Smooth muscle cell (in vitro differentiated cells): ENCODE measurements at regions not wholly inside any gene's neighbourhood (a gene's known extent, or its start where the extent isn't known, plus 50 kb on each side); places are given as distances from the start of the nearest gene placed in this dataset.
A peak's percentile ranks its signal among the peaks of the same experiment; 100 is the strongest.

Experiments
- DNase-seq: peaks from one replicate; lab custom pipeline; 2025; ENCODE audit not compliant: unreplicated experiment; lab: John Stamatoyannopoulos, UW
- H2AFZ ChIP-seq: fragments of 200-600 bp; sonication (generic); 2 replicates; pipeline ENCODE4 v1.6.0; 2016; ENCODE audit warnings: antibody characterized with exemption, low read depth, mild to moderate bottlenecking
- H3F3A ChIP-seq: fragments of 200-600 bp; sonication (generic); 2 replicates; pipeline ENCODE4 v1.6.0; 2017; ENCODE audit warnings: antibody characterized with exemption, low read depth
- H3K27ac ChIP-seq: fragments of 200-600 bp; sonication (generic); 2 replicates; pipeline ENCODE4 v1.5.1; 2016; ENCODE audit warnings: low read depth, mild to moderate bottlenecking
- H3K27me3 ChIP-seq: fragments of 200-600 bp; sonication (generic); 2 replicates; pipeline ENCODE4 v1.6.1; 2016; ENCODE audit warnings: low read depth, mild to moderate bottlenecking
- H3K36me3 ChIP-seq: fragments of 200-600 bp; sonication (generic); 2 replicates; pipeline ENCODE4 v1.5.1; 2016; ENCODE audit warnings: low read depth
- H3K4me1 ChIP-seq: fragments of 200-600 bp; sonication (generic); 2 replicates; pipeline ENCODE4 v1.5.1; 2016; ENCODE audit warnings: low read depth
- H3K4me2 ChIP-seq: fragments of 200-600 bp; sonication (generic); 2 replicates; pipeline ENCODE4 v1.6.0; 2016; ENCODE audit warnings: mild to moderate bottlenecking
- H3K4me3 ChIP-seq: fragments of 200-600 bp; sonication (generic); 2 replicates; pipeline ENCODE4 v1.5.1; 2016; ENCODE audit warnings: mild to moderate bottlenecking
- H3K79me2 ChIP-seq: fragments of 200-600 bp; sonication (generic); 2 replicates; pipeline ENCODE4 v1.6.0; 2016; ENCODE audit warnings: low read depth, mild to moderate bottlenecking
- H3K9ac ChIP-seq: fragments of 200-600 bp; sonication (generic); 2 replicates; pipeline ENCODE4 v1.6.0; 2016; ENCODE audit warnings: low read depth
- H3K9me3 ChIP-seq: fragments of 200-600 bp; sonication (generic); replicated peaks from 2 replicates; pipeline ENCODE4 v1.5.1; 2016; ENCODE audit warnings: low read depth
- H4K20me1 ChIP-seq: fragments of 200-600 bp; sonication (generic); 2 replicates; pipeline ENCODE4 v1.6.0; 2016; ENCODE audit warnings: low read depth
- CTCF ChIP-seq: fragments of 200-600 bp; sonication (generic); IDR thresholded peaks from 2 replicates; pipeline ENCODE4 v1.5.1; 2017; ENCODE audit warnings: borderline replicate concordance, mild to moderate bottlenecking, antibody characterized with exemption; ENCODE audit not compliant: insufficient read depth, poor library complexity, severe bottlenecking
- WGBS: methylation state at CpG from one replicate; pipeline ENCODE4 v1.1.7; 2016; ENCODE audit warnings: low lambda C conversion rate; 5-methylcytosine and 5-hydroxymethylcytosine counted together

- Histone ChIP-seq H3K4me3 (peak overlapping the region; percentile 29), H2AFZ (no peak overlapping the region), H4K20me1 (peaks cover 28% of the 10 kb centered on the region), H3F3A (peaks cover 29% of the 10 kb centered on the region), H3K27me3 (no peaks in the 10 kb centered on the region), H3K9ac (peak overlapping the region; percentile 92), H3K36me3 (no peaks in the 10 kb centered on the region), H3K27ac (peak overlapping the region; percentile 98), H3K4me2 (peak overlapping the region; percentile 93), H3K9me3 (no peaks in the 10 kb centered on the region), H3K79me2 (peaks cover 38% of the 10 kb centered on the region), H3K4me1 (peaks cover 14% of the 10 kb centered on the region)
- DNase-seq: no peak
- no peak for TF ChIP-seq CTCF
- WGBS: 76% methylated on average over 28 of the region's 35 CpGs
These were observed 181.1 kb downstream of the SEC14L1 start for GRCh38 chr17:77321649-77322513.

GRCh38 chr17:77322514-77323412 lies 182.0 kb downstream of the SEC14L1 start:
- Histone ChIP-seq H3K4me3 (peak overlapping the region; percentile 29), H3K27me3 (no peaks in the 10 kb centered on the region), H3K9ac (peak overlapping the region; percentile 92), H3K4me2 (peak overlapping the region; percentile 93), H3F3A (peaks cover 29% of the 10 kb centered on the region), H3K9me3 (no peaks in the 10 kb centered on the region), H2AFZ (no peak overlapping the region), H3K27ac (peak overlapping the region; percentile 98), H4K20me1 (peaks cover 37% of the 10 kb centered on the region), H3K79me2 (peaks cover 46% of the 10 kb centered on the region), H3K36me3 (no peaks in the 10 kb centered on the region), H3K4me1 (peaks cover 14% of the 10 kb centered on the region)
- no peak for TF ChIP-seq CTCF
- DNase-seq: peak; percentile 97
- WGBS: 24% methylated on average over 32 of the region's 32 CpGs

- Histone ChIP-seq H3K4me2 (peak overlapping the region; percentile 76), H3K27ac (peak overlapping the region; percentile 98), H3K79me2 (peaks cover 55% of the 10 kb centered on the region), H3K4me1 (peaks cover 12% of the 10 kb centered on the region), H3K36me3 (no peaks in the 10 kb centered on the region), H3F3A (peaks cover 28% of the 10 kb centered on the region), H3K4me3 (peak overlapping the region; percentile 15), H4K20me1 (peaks cover 45% of the 10 kb centered on the region), H2AFZ (no peak overlapping the region), H3K27me3 (no peaks in the 10 kb centered on the region), H3K9ac (peak overlapping the region; percentile 92), H3K9me3 (no peaks in the 10 kb centered on the region)
- TF ChIP-seq CTCF: no peak
- DNase-seq: peak; percentile 80
- WGBS: 18% methylated on average over 36 of the region's 36 CpGs
These were observed 182.8 kb downstream of the SEC14L1 start for GRCh38 chr17:77323413-77324171.
